KMS-11 (cell line): ENCODE measurements at regions not wholly inside any gene's neighbourhood (a gene's known extent, or its start where the extent isn't known, plus 50 kb on each side); places are given as distances from the start of the nearest gene placed in this dataset.

Source experiments
- H2AFZ ChIP-seq: fragments of 200-600 bp; sonication (generic); 2 replicates; pipeline ENCODE4 v1.6.1; 2016; ENCODE audit warnings: antibody characterized with exemption, mixed run types, low read depth
- H3K27ac ChIP-seq: fragments of 200-600 bp; sonication (generic); 2 replicates; pipeline ENCODE4 v1.6.1; 2016; ENCODE audit warnings: mild to moderate bottlenecking, mixed run types
- H3K27me3 ChIP-seq: fragments of 200-600 bp; sonication (generic); 2 replicates; pipeline ENCODE4 v1.6.1; 2017; ENCODE audit warnings: mild to moderate bottlenecking, low read depth, mixed run types, moderate library complexity; ENCODE audit not compliant: insufficient read depth
- H3K36me3 ChIP-seq: fragments of 200-600 bp; sonication (generic); 2 replicates; pipeline ENCODE4 v1.6.1; 2017; ENCODE audit warnings: mild to moderate bottlenecking, mixed run types; ENCODE audit not compliant: insufficient read depth
- H3K4me1 ChIP-seq: fragments of 200-600 bp; sonication (generic); 2 replicates; pipeline ENCODE4 v1.6.1; 2016; ENCODE audit warnings: mild to moderate bottlenecking, low read depth, mixed run types; ENCODE audit not compliant: poor library complexity, severe bottlenecking
- H3K4me2 ChIP-seq: fragments of 200-600 bp; sonication (generic); 2 replicates; pipeline ENCODE4 v1.7.0; 2016; ENCODE audit warnings: mild to moderate bottlenecking, mixed run types
- H3K4me3 ChIP-seq: fragments of 200-600 bp; sonication (generic); IDR thresholded peaks from 2 replicates; pipeline ENCODE4 v1.6.1; 2017; ENCODE audit warnings: low read depth, low read length, mixed read lengths; ENCODE audit not compliant: insufficient read depth
- H3K79me2 ChIP-seq: fragments of 200-600 bp; sonication (generic); 2 replicates; pipeline ENCODE4 v1.6.1; 2016; ENCODE audit warnings: low read depth, mixed run types; ENCODE audit not compliant: insufficient read depth
- H3K9ac ChIP-seq: fragments of 200-600 bp; sonication (generic); 2 replicates; pipeline ENCODE4 v1.6.1; 2016; ENCODE audit warnings: mild to moderate bottlenecking, mixed run types
- H4K20me1 ChIP-seq: fragments of 200-600 bp; sonication (generic); 2 replicates; pipeline ENCODE4 v1.6.1; 2016; ENCODE audit warnings: mild to moderate bottlenecking, mixed run types; ENCODE audit not compliant: insufficient read depth
- CTCF ChIP-seq: fragments of 200-600 bp; sonication (generic); conservative IDR thresholded peaks from 2 replicates; pipeline ENCODE4 v1.6.1; 2017; ENCODE audit warnings: low read depth, mild to moderate bottlenecking, antibody characterized with exemption, low read length, moderate library complexity, mixed read lengths

- Histone ChIP-seq H2AFZ (no peak overlapping the region), H3K4me2 (no peak overlapping the region), H3K79me2 (no peaks in the 10 kb centered on the region), H4K20me1 (no peaks in the 10 kb centered on the region), H3K27me3 (no peaks in the 10 kb centered on the region), H3K36me3 (no peaks in the 10 kb centered on the region), H3K27ac (no peak overlapping the region), H3K4me3 (no peak overlapping the region), H3K9ac (no peak overlapping the region), H3K4me1 (no peaks in the 10 kb centered on the region)
- no peak for TF ChIP-seq CTCF
Measured at GRCh38 chr5:101626572-101626971, 669.5 kb downstream of the SLCO4C1 start.

GRCh38 chr5:101611039-101611438 is 685.0 kb downstream of the SLCO4C1 start:
- no peak for TF ChIP-seq CTCF
- Histone ChIP-seq H3K4me2 (no peak overlapping the region), H3K27me3 (no peaks in the 10 kb centered on the region), H2AFZ (no peak overlapping the region), H3K27ac (no peak overlapping the region), H3K79me2 (no peaks in the 10 kb centered on the region), H3K36me3 (no peaks in the 10 kb centered on the region), H3K4me1 (no peaks in the 10 kb centered on the region), H3K4me3 (no peak overlapping the region), H3K9ac (no peak overlapping the region), H4K20me1 (no peaks in the 10 kb centered on the region)

DNA sequence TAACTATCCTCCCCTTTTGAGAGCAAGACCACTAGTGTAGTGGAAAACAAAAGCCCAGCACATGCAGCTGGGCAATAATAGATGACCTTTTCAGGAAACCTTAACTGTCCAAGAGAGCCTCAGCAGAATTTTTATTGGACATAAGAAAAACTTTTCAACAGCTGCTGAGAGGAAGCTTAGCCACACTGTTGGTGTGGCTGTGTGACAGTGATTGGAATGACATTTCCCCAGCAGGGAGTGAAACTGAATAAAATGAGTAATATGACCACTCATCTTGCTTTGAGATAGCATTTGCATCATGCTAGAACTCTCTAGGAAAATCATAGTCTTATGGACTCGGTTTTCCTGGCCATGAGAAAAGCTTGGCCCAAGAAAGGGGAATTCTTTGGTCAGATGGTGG is 687.8 kb downstream of the SLCO4C1 start:
- Histone ChIP-seq H4K20me1 (no peaks in the 10 kb centered on the region), H3K4me2 (no peak overlapping the region), H2AFZ (no peak overlapping the region), H3K4me1 (no peaks in the 10 kb centered on the region), H3K4me3 (no peak overlapping the region), H3K27me3 (no peaks in the 10 kb centered on the region), H3K79me2 (no peaks in the 10 kb centered on the region), H3K9ac (no peak overlapping the region), H3K36me3 (no peaks in the 10 kb centered on the region), H3K27ac (no peak overlapping the region)
- no peak for TF ChIP-seq CTCF

DNA sequence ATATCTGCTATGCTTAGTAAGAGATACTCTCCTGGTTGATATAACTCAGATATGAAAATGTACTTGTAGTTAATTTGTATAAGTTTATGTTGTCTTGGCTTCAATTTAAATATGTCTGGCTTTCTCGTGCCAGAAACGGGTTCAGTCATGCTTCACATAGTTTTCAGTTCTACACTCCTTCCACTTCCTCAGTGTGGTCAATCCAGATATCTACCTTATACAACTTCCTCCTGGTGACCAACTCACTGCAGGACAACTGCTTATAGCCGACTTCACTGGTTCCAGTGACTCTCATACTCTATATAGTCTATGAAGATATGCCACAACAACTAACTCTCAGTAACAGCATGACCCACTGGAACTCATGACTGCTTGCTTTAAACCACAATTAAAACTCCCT is 690.4 kb downstream of the SLCO4C1 start:
- Histone ChIP-seq H3K4me2 (no peak overlapping the region), H3K36me3 (no peaks in the 10 kb centered on the region)
- no peak for TF ChIP-seq CTCF

GRCh38 chr5:101600614-101601013 is 695.5 kb downstream of the SLCO4C1 start:
- no peaks in the 10 kb centered on the region for H3K27me3 ChIP-seq
- H3K9ac ChIP-seq: no peak overlapping the region
- no peaks in the 10 kb centered on the region for H3K79me2 ChIP-seq
- H3K4me3 ChIP-seq: no peak overlapping the region
- H3K27ac ChIP-seq: no peak overlapping the region
- no peak overlapping the region for H2AFZ ChIP-seq
- H3K36me3 ChIP-seq: no peaks in the 10 kb centered on the region
- no peak overlapping the region for H3K4me2 ChIP-seq
- H3K4me1 ChIP-seq: no peaks in the 10 kb centered on the region
- no peak for TF ChIP-seq CTCF
- no peaks in the 10 kb centered on the region for H4K20me1 ChIP-seq

More for the DNA sequence above, 690.4 kb downstream of the SLCO4C1 start:
- Histone ChIP-seq H3K4me3 (no peak overlapping the region), H3K27me3 (no peaks in the 10 kb centered on the region), H3K9ac (no peak overlapping the region), H3K79me2 (no peaks in the 10 kb centered on the region), H3K4me1 (no peaks in the 10 kb centered on the region), H4K20me1 (no peaks in the 10 kb centered on the region), H3K27ac (no peak overlapping the region), H2AFZ (no peak overlapping the region)
